K562 (cell line): ENCODE measurements at regions not wholly inside any gene's neighbourhood (a gene's known extent, or its start where the extent isn't known, plus 50 kb on each side); places are given as distances from the start of the nearest gene placed in this dataset.

Experiments
- ATAC-seq: fragments of 200-7000 bp; cut with Tn5 transposase; 3 replicates; pipeline ENCODE4 v1.9.1; 2020; ENCODE audit warnings: moderate library complexity
- BruUV-seq: library from RNA; stranded (reverse); fragments of 400-500 nt; replicated peaks from 2 replicates; lab custom pipeline; 2021; lab: Mats Ljungman, UMichigan
- CTCF ChIA-PET: fragments of 300-600 bp; formaldehyde crosslinking; extraction: SDS; loops from one replicate; lab custom pipeline; 2021; ENCODE audit warnings: low intra/inter-chr PET ratio; lab: Yijun Ruan, JAX
- POLR2A ChIA-PET: fragments of 300-600, 350-650 bp; sonication (Branson Sonifier 250); formaldehyde crosslinking; extraction: SDS; loops from one replicate; lab custom pipeline; 2021; ENCODE audit warnings: antibody characterized with exemption, inconsistent platforms; lab: Yijun Ruan, JAX
- DNase-seq, 4 experiments: peaks; one replicate each; pipeline versions ENCODE4 v3.0.0 to v3.0.0-alpha.2; 2011 to 2018; ENCODE audit warnings: low spot score in 3 of 4, mixed read lengths in 3 of 4; ENCODE audit errors: extremely low read depth in 1 of 4
- FAIRE-seq: peaks from 2 replicates; lab custom pipeline; 2011; peaks lifted over from hg19 to GRCh38; lab: Jason Lieb, UNC
- H2AFZ ChIP-seq: 2 replicates; pipeline ENCODE4 v1.6.0; 2011; ENCODE audit warnings: low read depth, low read length, control low read depth, inconsistent platforms
- H3K27ac ChIP-seq: fragments of 200-600 bp; 3 replicates; pipeline ENCODE4 v1.8.0; 2011; ENCODE audit warnings: low read depth, mild to moderate bottlenecking, control low read depth, inconsistent platforms, low read length, moderate library complexity, mixed read lengths; ENCODE audit errors: extremely low read depth
- H3K27me3 ChIP-seq, 2 experiments: fragments of 300-600 bp in 1 of 2; 2 replicates in 1 of 2; 3 replicates in 1 of 2; pipeline versions ENCODE4 v1.6.0 to v1.8.0; 2011; ENCODE audit warnings: inconsistent platforms in 2 of 2, low read length in 2 of 2, mild to moderate bottlenecking in 1 of 2, mixed read lengths in 1 of 2, moderate library complexity in 1 of 2; ENCODE audit not compliant: control insufficient read depth in 2 of 2, insufficient read depth in 2 of 2
- H3K36me3 ChIP-seq: fragments of 300-600 bp; 3 replicates; pipeline ENCODE4 v1.8.0; 2011; ENCODE audit warnings: mild to moderate bottlenecking, low read length, inconsistent platforms; ENCODE audit not compliant: control insufficient read depth, insufficient read depth
- H3K4me1 ChIP-seq, 2 experiments: fragments of 200-600 bp in 1 of 2; replicated peaks in 1 of 2; 2 replicates in 1 of 2; 3 replicates in 1 of 2; pipeline versions ENCODE4 v1.5.1 to v1.8.0; 2011; ENCODE audit warnings: inconsistent platforms in 2 of 2, low read length in 2 of 2, mild to moderate bottlenecking in 1 of 2, mixed read lengths in 1 of 2, moderate library complexity in 1 of 2; ENCODE audit not compliant: control insufficient read depth in 2 of 2, insufficient read depth in 2 of 2
- H3K4me2 ChIP-seq: 2 replicates; pipeline ENCODE4 v1.6.1; 2011; ENCODE audit warnings: low read length, control low read depth, inconsistent platforms, mixed read lengths; ENCODE audit not compliant: insufficient read depth
- H3K4me3 ChIP-seq: fragments of 200-600 bp; sonication (generic), shearing (Covaris generic); 2 replicates; pipeline ENCODE4 v1.5.1; 2016; ENCODE audit warnings: control low read depth, inconsistent platforms
- H3K79me2 ChIP-seq: fragments of 200-600 bp; 3 replicates; pipeline ENCODE4 v1.8.0; 2011; ENCODE audit warnings: low read length, inconsistent platforms; ENCODE audit not compliant: control insufficient read depth, insufficient read depth
- H3K9ac ChIP-seq, 2 experiments: 2 replicates each; pipeline versions ENCODE4 v1.6.0 to v1.6.1; 2011; ENCODE audit warnings: low read depth in 2 of 2, low read length in 2 of 2, control low read depth in 1 of 2, inconsistent platforms in 1 of 2, mild to moderate bottlenecking in 1 of 2, mixed read lengths in 1 of 2; ENCODE audit not compliant: insufficient read depth in 1 of 2
- H3K9me1 ChIP-seq: one replicate; pipeline ENCODE4 v1.6.0; 2011; ENCODE audit warnings: inconsistent platforms, mild to moderate bottlenecking, low read length, moderate library complexity; ENCODE audit not compliant: control insufficient read depth, insufficient read depth
- H3K9me3 ChIP-seq: replicated peaks from 2 replicates; pipeline ENCODE4 v1.5.1; 2011; ENCODE audit warnings: low read depth, low read length, inconsistent platforms; ENCODE audit not compliant: control insufficient read depth, insufficient read depth
- H4K20me1 ChIP-seq: replicated peaks from 2 replicates; pipeline ENCODE4 v1.6.1; 2011; ENCODE audit warnings: low read length, inconsistent platforms, mixed read lengths; ENCODE audit not compliant: control insufficient read depth, insufficient read depth
- CAMTA2 ChIP-seq: fragments of 250-450 bp; sonication (Bioruptor Pico); conservative IDR thresholded peaks from 2 replicates; pipeline ENCODE4 v1.5.1; 2022
- E2F8 ChIP-seq: fragments of 450-650 bp; IDR thresholded peaks from 2 replicates; pipeline ENCODE4 v1.7.1; 2018; ENCODE audit warnings: mild to moderate bottlenecking, low read depth; ENCODE audit not compliant: partially characterized antibody
- HOXB6 ChIP-seq: fragments of 250-450 bp; sonication (Bioruptor Pico); IDR thresholded peaks from 2 replicates; pipeline ENCODE4 v1.5.1; 2022; ENCODE audit warnings: mild to moderate bottlenecking, borderline replicate concordance
- POLR2AphosphoS5 ChIP-seq: IDR thresholded peaks from 2 replicates; pipeline ENCODE4 v1.6.1; 2011; ENCODE audit warnings: mild to moderate bottlenecking, low read depth, low read length, moderate library complexity; ENCODE audit not compliant: control insufficient read depth, insufficient read depth
- RBM25 ChIP-seq: fragments of 200-400 bp; formaldehyde crosslinking; IDR thresholded peaks from 2 replicates; pipeline ENCODE4 v1.6.1; 2018; ENCODE audit warnings: low read length, low read depth, moderate library complexity; ENCODE audit not compliant: severe bottlenecking
- WGBS: fragments of 100-300 bp; shearing (Covaris generic); methylation state at CpG from one replicate; pipeline ENCODE4 v1.1.6; 2016; ENCODE audit warnings: low coverage, mixed read lengths; ENCODE audit not compliant: insufficient coverage; ENCODE audit errors: missing lambda C conversion rate; 5-methylcytosine and 5-hydroxymethylcytosine counted together
- in situ Hi-C: fragments of 300-500 bp; cut with MboI; formaldehyde crosslinking; loops from 4 replicates; pipeline ENCODE4 v1.15.0; 2018; ENCODE audit warnings: inconsistent platforms, mixed read lengths
- intact Hi-C: fragments of 100-400 bp; cut with micrococcal nuclease; formaldehyde crosslinking; loops from 2 replicates; pipeline ENCODE4 v1.14.2; 2022

GRCh38 chr12:105721051-105721825 lies 390.7 kb downstream of the C12orf75 start:
- no peak for FAIRE-seq
- TF ChIP-seq CAMTA2 (CRISPR knock-in tag), result no peak
- BruUV-seq, result no TSS peak
- DNase-seq, result no peak
- no peak overlapping the region for H3K9ac ChIP-seq
- no peaks in the 10 kb centered on the region for H3K9me3 ChIP-seq
- H3K27ac ChIP-seq, result no peak overlapping the region
- WGBS, result 2% methylated on average over 5 of the region's 5 CpGs
- H3K4me1 ChIP-seq, result no peaks in the 10 kb centered on the region
- H3K36me3 ChIP-seq, result no peaks in the 10 kb centered on the region
- ATAC-seq, result no peak
- ChIA-PET POLR2A (interaction anchor here (0.6 kb wide), 1 partner anchor 291 kb away, joined by 3 read pairs; no protein-coding TSS in a partner anchor), CTCF (no interaction called here)
- in situ Hi-C loops, result no loop called here
- no peak overlapping the region for H3K4me3 ChIP-seq
- no peaks in the 10 kb centered on the region for H4K20me1 ChIP-seq
- intact Hi-C loops, result no loop called here
- H3K9me1 ChIP-seq, result no peaks in the 10 kb centered on the region
- no peak overlapping the region for H2AFZ ChIP-seq
- H3K79me2 ChIP-seq, result no peaks in the 10 kb centered on the region
- no peak overlapping the region for H3K4me2 ChIP-seq
- no peaks in the 10 kb centered on the region for H3K27me3 ChIP-seq

- Histone ChIP-seq H3K4me1 (no peaks in the 10 kb centered on the region), H3K4me3 (no peak overlapping the region), H3K27me3 (no peaks in the 10 kb centered on the region), H3K27ac (no peak overlapping the region), H3K4me2 (no peak overlapping the region), H3K9me1 (no peaks in the 10 kb centered on the region), H3K9ac (no peak overlapping the region), H3K9me3 (no peaks in the 10 kb centered on the region), H3K36me3 (no peaks in the 10 kb centered on the region), H4K20me1 (no peaks in the 10 kb centered on the region), H2AFZ (no peak overlapping the region), H3K79me2 (no peaks in the 10 kb centered on the region)
- ATAC-seq (no peak), FAIRE-seq (no peak), DNase-seq (no peak)
- in situ Hi-C loops, result no loop called here
- intact Hi-C loops, result no loop called here
- ChIA-PET POLR2A (no interaction called here), CTCF (no interaction called here)
- WGBS, result 0% methylated on average over 2 of the region's 2 CpGs
- BruUV-seq, result no TSS peak
- TF ChIP-seq RBM25, result peak; percentile 49
- TF ChIP-seq HOXB6, result no peak
- TF ChIP-seq E2F8, result no peak
- no peak for TF ChIP-seq POLR2AphosphoS5
These were observed 391.4 kb downstream of the C12orf75 start for GRCh38 chr12:105721891-105722290.
